Transverse colon (tissue), 4 donors: ENCODE measurements at regions not wholly inside any gene's neighbourhood (a gene's known extent, or its start where the extent isn't known, plus 50 kb on each side); places are given as distances from the start of the nearest gene placed in this dataset.

Source experiments
- CTCF ChIP-seq, 5 experiments: fragments of 200-600 bp in 3 of 5; fragments of 450-650 bp in 2 of 5; sonication (generic) in 3 of 5; IDR thresholded peaks; 1 replicate in 2 of 5; 2 replicates in 3 of 5; pipeline ENCODE4 v1.5.1; 2016 to 2017; ENCODE audit warnings: antibody characterized with exemption in 5 of 5, inconsistent platforms in 3 of 5, mild to moderate bottlenecking in 2 of 5, moderate library complexity in 1 of 5
- EP300 ChIP-seq: sonication (generic); formaldehyde crosslinking; IDR thresholded peaks from one replicate; pipeline ENCODE4 v1.6.1; 2017; ENCODE audit warnings: antibody characterized with exemption, low read depth
- POLR2A ChIP-seq: fragments of 450-650 bp; IDR thresholded peaks from one replicate; pipeline ENCODE4 v1.6.1; 2016; ENCODE audit warnings: antibody characterized with exemption, mild to moderate bottlenecking, moderate library complexity
- POLR2AphosphoS5 ChIP-seq, 3 donors: sonication (generic); formaldehyde crosslinking; IDR thresholded peaks; one replicate each; pipeline ENCODE4 v1.6.1; 2016; ENCODE audit warnings: antibody characterized with exemption in 3 of 3

GRCh38 chr17:6352016-6352415 lies 82.9 kb downstream of the AIPL1 start:
- no peak for TF ChIP-seq CTCF (IDR thresholded peaks at IDR 0.05)
- TF ChIP-seq EP300 = no peak
- TF ChIP-seq POLR2A = no peak
- no peak for TF ChIP-seq POLR2AphosphoS5 (IDR thresholded peaks at IDR 0.05)
